H9 (cell line): ENCODE measurements at regions not wholly inside any gene's neighbourhood (a gene's known extent, or its start where the extent isn't known, plus 50 kb on each side); places are given as distances from the start of the nearest gene placed in this dataset.

Source experiments
- DNase-seq: peaks from one replicate; pipeline ENCODE4 v3.0.0-alpha.2; 2017
- H2AFZ ChIP-seq: one replicate; pipeline ENCODE4 v1.6.1; 2013; ENCODE audit warnings: mild to moderate bottlenecking, low read length, control low read depth, moderate library complexity
- H2AK5ac ChIP-seq: 2 replicates; pipeline ENCODE4 v1.6.1; 2013; ENCODE audit warnings: low read length, control low read depth, mixed read lengths; ENCODE audit not compliant: insufficient read length
- H2BK120ac ChIP-seq: one replicate; pipeline ENCODE4 v1.6.1; 2013; ENCODE audit warnings: low read depth, mild to moderate bottlenecking, low read length, control low read depth, inconsistent platforms; ENCODE audit not compliant: poor library complexity, severe bottlenecking
- H2BK12ac ChIP-seq: 2 replicates; pipeline ENCODE4 v1.6.1; 2013; ENCODE audit warnings: low read length, control low read depth, mixed read lengths, low read depth; ENCODE audit not compliant: insufficient read length
- H2BK15ac ChIP-seq: 2 replicates; pipeline ENCODE4 v1.6.1; 2013; ENCODE audit warnings: low read depth, low read length, control low read depth
- H2BK20ac ChIP-seq: one replicate; pipeline ENCODE4 v1.6.1; 2013; ENCODE audit warnings: low read depth, mild to moderate bottlenecking, low read length, control low read depth, inconsistent platforms; ENCODE audit not compliant: poor library complexity, severe bottlenecking
- H2BK5ac ChIP-seq: 2 replicates; pipeline ENCODE4 v1.6.1; 2013; ENCODE audit warnings: low read length, control low read depth, mixed read lengths; ENCODE audit not compliant: insufficient read length
- H3K14ac ChIP-seq: 2 replicates; pipeline ENCODE4 v1.6.1; 2013; ENCODE audit warnings: low read length, control low read depth; ENCODE audit not compliant: insufficient read depth
- H3K18ac ChIP-seq: 2 replicates; pipeline ENCODE4 v1.6.1; 2013; ENCODE audit warnings: low read depth, mild to moderate bottlenecking, mixed read lengths, low read length, control low read depth; ENCODE audit not compliant: insufficient read length
- H3K23ac ChIP-seq: 2 replicates; pipeline ENCODE4 v1.6.1; 2013; ENCODE audit warnings: low read length, control low read depth, mixed read lengths, low read depth; ENCODE audit not compliant: insufficient read length
- H3K23me2 ChIP-seq: 2 replicates; pipeline ENCODE4 v1.6.1; 2013; ENCODE audit warnings: low read depth, mild to moderate bottlenecking, mixed read lengths, low read length, control low read depth; ENCODE audit not compliant: insufficient read length, poor library complexity, severe bottlenecking
- H3K27ac ChIP-seq: 2 replicates; pipeline ENCODE4 v1.5.1; 2013; ENCODE audit warnings: low read length, control low read depth, mixed read lengths, low read depth; ENCODE audit not compliant: insufficient read length
- H3K27me3 ChIP-seq: 2 replicates; pipeline ENCODE4 v1.6.1; 2013; ENCODE audit warnings: low read length, control low read depth, inconsistent platforms; ENCODE audit not compliant: insufficient read depth
- H3K4ac ChIP-seq: 2 replicates; pipeline ENCODE4 v1.6.1; 2013; ENCODE audit warnings: low read depth, mild to moderate bottlenecking, control low read depth, inconsistent platforms, low read length, moderate library complexity
- H3K4me1 ChIP-seq: 2 replicates; pipeline ENCODE4 v1.6.1; 2013; ENCODE audit warnings: low read length, control low read depth, inconsistent platforms; ENCODE audit not compliant: insufficient read depth
- H3K4me2 ChIP-seq: 2 replicates; pipeline ENCODE4 v1.6.1; 2013; ENCODE audit warnings: low read length, control low read depth, mixed read lengths; ENCODE audit not compliant: insufficient read length, insufficient read depth
- H3K56ac ChIP-seq: 2 replicates; pipeline ENCODE4 v1.6.1; 2013; ENCODE audit warnings: low read depth, mild to moderate bottlenecking, mixed read lengths, low read length, control low read depth; ENCODE audit not compliant: insufficient read length
- H3K79me1 ChIP-seq: 2 replicates; pipeline ENCODE4 v1.6.1; 2013; ENCODE audit warnings: low read depth, mild to moderate bottlenecking, moderate library complexity, low read length, control low read depth, inconsistent platforms; ENCODE audit not compliant: insufficient read depth, poor library complexity, severe bottlenecking
- H3K79me2 ChIP-seq: 2 replicates; pipeline ENCODE4 v1.6.1; 2013; ENCODE audit warnings: low read length, control low read depth, inconsistent platforms; ENCODE audit not compliant: insufficient read depth
- H3K9ac ChIP-seq: 2 replicates; pipeline ENCODE4 v1.6.1; 2013; ENCODE audit warnings: low read length, control low read depth, mixed read lengths; ENCODE audit not compliant: insufficient read length; ENCODE audit errors: extremely low read depth
- H3K9me3 ChIP-seq: one replicate; pipeline ENCODE4 v1.6.1; 2013; ENCODE audit warnings: low read depth, low read length, inconsistent platforms; ENCODE audit not compliant: control insufficient read depth
- H3T11ph ChIP-seq: one replicate; pipeline ENCODE4 v1.6.1; 2013; ENCODE audit warnings: mild to moderate bottlenecking, low read length, control low read depth, inconsistent platforms
- H4K20me1 ChIP-seq: one replicate; pipeline ENCODE4 v1.6.1; 2013; ENCODE audit not compliant: control insufficient read depth, insufficient read length, insufficient read depth
- H4K5ac ChIP-seq: 2 replicates; pipeline ENCODE4 v1.6.1; 2013; ENCODE audit warnings: low read depth, mild to moderate bottlenecking, mixed read lengths, low read length, control low read depth; ENCODE audit not compliant: insufficient read length
- H4K8ac ChIP-seq: replicated peaks from 2 replicates; pipeline ENCODE4 v1.6.1; 2013; ENCODE audit warnings: low read length, control low read depth, mixed read lengths, low read depth; ENCODE audit not compliant: insufficient read length
- H4K91ac ChIP-seq: 2 replicates; pipeline ENCODE4 v1.6.1; 2013; ENCODE audit warnings: low read depth, mild to moderate bottlenecking, moderate library complexity, mixed read lengths, low read length, control low read depth; ENCODE audit not compliant: insufficient read length
- H3K27ac Mint-ChIP-seq, 3 experiments: 2 replicates in 2 of 3; 3 replicates in 1 of 3; pipeline ENCODE4 v1.8.0; 2020 to 2021; ENCODE audit warnings: mixed read lengths in 3 of 3, mild to moderate bottlenecking in 1 of 3, moderate library complexity in 1 of 3
- H3K27me3 Mint-ChIP-seq: 2 replicates; pipeline ENCODE4 v1.8.0; 2021; ENCODE audit warnings: low read depth, mild to moderate bottlenecking, moderate library complexity, mixed read lengths
- H3K36me3 Mint-ChIP-seq, 3 experiments: 2 replicates in 2 of 3; 3 replicates in 1 of 3; pipeline ENCODE4 v1.8.0; 2020 to 2021; ENCODE audit warnings: low read depth in 3 of 3, mixed read lengths in 3 of 3; ENCODE audit not compliant: insufficient read depth in 1 of 3
- H3K4me1 Mint-ChIP-seq, 2 experiments: 2 replicates each; pipeline ENCODE4 v1.8.0; 2020; ENCODE audit warnings: mixed read lengths in 2 of 2
- H3K4me3 Mint-ChIP-seq, 2 experiments: 2 replicates in 1 of 2; 3 replicates in 1 of 2; pipeline ENCODE4 v1.8.0; 2020 to 2021; ENCODE audit warnings: mild to moderate bottlenecking in 2 of 2, mixed read lengths in 2 of 2, moderate library complexity in 1 of 2
- H3K9me3 Mint-ChIP-seq, 2 experiments: 2 replicates in 1 of 2; 3 replicates in 1 of 2; pipeline ENCODE4 v1.8.0; 2020; ENCODE audit warnings: mild to moderate bottlenecking in 2 of 2, mixed read lengths in 2 of 2, moderate library complexity in 1 of 2
- WGBS: extraction: QIAGEN DNeasy Blood & Tissue Kit; methylation state at CpG from one replicate; pipeline ENCODE4 v1.1.7; 2013; ENCODE audit warnings: missing lambda C conversion rate, low lambda C conversion rate, mixed read lengths; ENCODE audit not compliant: insufficient read length; ENCODE audit errors: extremely low coverage; 5-methylcytosine and 5-hydroxymethylcytosine counted together
- TF ChIP-seq, protein P1 (sequence below): fragments of 200-600 bp; sonication (generic); conservative IDR thresholded peaks from 3 replicates; pipeline ENCODE4 v1.8.0; 2021; ENCODE audit warnings: antibody characterized with exemption, mild to moderate bottlenecking

DNA sequence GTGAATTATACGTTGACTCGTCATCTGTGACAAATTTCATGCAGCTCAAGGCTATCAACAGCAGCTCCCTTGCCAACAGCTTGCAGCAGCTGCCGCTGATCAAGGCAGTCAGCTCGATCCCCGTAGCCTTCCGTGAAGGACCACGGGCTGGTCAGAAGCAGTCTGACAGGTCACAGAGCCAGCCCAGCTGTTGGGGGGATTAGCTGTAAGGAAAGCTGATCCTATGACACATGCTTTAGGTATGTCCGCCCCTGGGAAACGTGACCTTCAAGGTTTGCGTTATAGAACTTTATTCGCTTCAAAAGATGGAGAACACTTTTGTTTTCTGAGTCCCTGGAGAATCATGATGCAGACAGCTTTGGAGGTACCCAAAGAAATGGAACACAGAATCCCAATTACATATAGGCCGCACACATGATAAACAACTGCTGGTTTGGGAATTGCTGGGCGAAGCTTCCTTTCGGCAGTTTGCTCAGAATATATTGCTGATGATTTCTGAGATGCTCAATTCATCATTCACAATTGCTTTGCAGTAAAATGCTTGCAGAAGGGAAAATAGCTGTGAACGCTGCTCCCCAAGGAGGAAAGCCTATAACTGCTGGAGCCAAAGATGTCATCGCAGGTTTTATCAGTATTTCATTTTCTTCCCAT, 62.6 kb upstream of the USP29 start:
- H2BK20ac ChIP-seq = no peak overlapping the region
- Mint-ChIP-seq H3K36me3 (peaks cover 0 to 37% (median 20%) of the 10 kb centered on the region in 3 experiments; a peak in 5 of 7 replicates), H3K4me3 (no peak overlapping the region), H3K9me3 (peaks cover 79 to 85% of the 10 kb centered on the region in 2 experiments), H3K4me1 (no peaks in the 10 kb centered on the region), H3K27me3 (peaks cover 3% of the 10 kb centered on the region; the same call in 1 of the 2 replicates), H3K27ac (no peak overlapping the region)
- no peak overlapping the region for H2BK12ac ChIP-seq
- H3K4me1 ChIP-seq = no peaks in the 10 kb centered on the region
- H3K23ac ChIP-seq = no peak overlapping the region
- H4K8ac ChIP-seq = no peak overlapping the region
- H2AK5ac ChIP-seq = no peak overlapping the region
- no peak overlapping the region for H3K4ac ChIP-seq
- H2AFZ ChIP-seq = no peak overlapping the region
- no peak overlapping the region for H3K4me2 ChIP-seq
- no peaks in the 10 kb centered on the region for H4K20me1 ChIP-seq
- H3K9ac ChIP-seq = no peak overlapping the region
- H4K91ac ChIP-seq = no peak overlapping the region
- TF ChIP-seq, protein P1, sequence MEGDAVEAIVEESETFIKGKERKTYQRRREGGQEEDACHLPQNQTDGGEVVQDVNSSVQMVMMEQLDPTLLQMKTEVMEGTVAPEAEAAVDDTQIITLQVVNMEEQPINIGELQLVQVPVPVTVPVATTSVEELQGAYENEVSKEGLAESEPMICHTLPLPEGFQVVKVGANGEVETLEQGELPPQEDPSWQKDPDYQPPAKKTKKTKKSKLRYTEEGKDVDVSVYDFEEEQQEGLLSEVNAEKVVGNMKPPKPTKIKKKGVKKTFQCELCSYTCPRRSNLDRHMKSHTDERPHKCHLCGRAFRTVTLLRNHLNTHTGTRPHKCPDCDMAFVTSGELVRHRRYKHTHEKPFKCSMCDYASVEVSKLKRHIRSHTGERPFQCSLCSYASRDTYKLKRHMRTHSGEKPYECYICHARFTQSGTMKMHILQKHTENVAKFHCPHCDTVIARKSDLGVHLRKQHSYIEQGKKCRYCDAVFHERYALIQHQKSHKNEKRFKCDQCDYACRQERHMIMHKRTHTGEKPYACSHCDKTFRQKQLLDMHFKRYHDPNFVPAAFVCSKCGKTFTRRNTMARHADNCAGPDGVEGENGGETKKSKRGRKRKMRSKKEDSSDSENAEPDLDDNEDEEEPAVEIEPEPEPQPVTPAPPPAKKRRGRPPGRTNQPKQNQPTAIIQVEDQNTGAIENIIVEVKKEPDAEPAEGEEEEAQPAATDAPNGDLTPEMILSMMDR = no peak
- no peaks in the 10 kb centered on the region; the same call in 1 of the 2 replicates for H3K27me3 ChIP-seq
- no peak overlapping the region for H3T11ph ChIP-seq
- no peaks in the 10 kb centered on the region for H3K23me2 ChIP-seq
- H3K56ac ChIP-seq = no peak overlapping the region
- no peak overlapping the region for H3K14ac ChIP-seq
- peaks cover 70% of the 10 kb centered on the region for H3K9me3 ChIP-seq
- no peak overlapping the region for H2BK5ac ChIP-seq
- no peak for DNase-seq
- no peak overlapping the region for H3K18ac ChIP-seq
- no peaks in the 10 kb centered on the region for H3K79me1 ChIP-seq
- no peak overlapping the region for H2BK120ac ChIP-seq
- no CpG with 5 or more reads among the region's 16 CpGs for WGBS
- H4K5ac ChIP-seq = no peak overlapping the region
- H2BK15ac ChIP-seq = no peak overlapping the region
- H3K27ac ChIP-seq = no peak overlapping the region
- H3K79me2 ChIP-seq = no peaks in the 10 kb centered on the region
